ENCODE measurements at regions not wholly inside any gene's neighbourhood (a gene's known extent, or its start where the extent isn't known, plus 50 kb on each side); places are given as distances from the start of the nearest gene placed in this dataset.

- no peak for DNase-seq (ENCODE audit: low read depth)
- Histone ChIP-seq H3K36me3 (ENCODE audit: control insufficient read depth, insufficient read depth, low read length) (no peaks in the 10 kb centered on the region), H3K4me3 (ENCODE audit: low read depth, low read length) (no peak overlapping the region), H3K27me3 (ENCODE audit: control insufficient read depth, insufficient read depth, low read length) (no peaks in the 10 kb centered on the region)
- no peak for TF ChIP-seq CTCF (IDR thresholded peaks at IDR 0.05; ENCODE audit: insufficient read depth, low read length, poor library complexity, severe bottlenecking)
Measured at GRCh38 chr12:127885954-127886750, 380.8 kb upstream of the TMEM132C start.

DNA sequence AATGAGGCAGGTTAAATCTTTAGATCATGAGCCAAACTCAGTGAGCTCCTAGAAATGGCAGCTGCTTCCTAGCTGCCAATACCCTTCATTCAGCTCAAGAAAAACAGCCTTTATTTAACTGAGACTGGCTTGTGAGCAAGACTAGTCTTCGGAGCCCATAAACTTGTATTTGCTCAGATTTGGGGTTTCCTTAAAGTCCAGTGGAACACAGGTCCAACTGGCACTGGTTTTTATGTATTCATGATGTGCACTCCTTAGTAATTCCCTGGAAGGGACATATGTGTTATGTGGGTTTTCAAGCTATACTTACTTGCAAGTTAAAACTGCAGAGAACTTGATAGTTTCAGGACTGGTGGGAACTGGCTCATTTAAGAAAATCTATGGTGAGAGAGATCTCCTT lies 380.1 kb upstream of the TMEM132C start:
- no peak for DNase-seq (ENCODE audit: low read depth)
- H3K36me3 ChIP-seq (ENCODE audit: control insufficient read depth, insufficient read depth, low read length): no peaks in the 10 kb centered on the region
- no peak for TF ChIP-seq CTCF (IDR thresholded peaks at IDR 0.05; ENCODE audit: insufficient read depth, low read length, poor library complexity, severe bottlenecking)
- H3K4me3 ChIP-seq (ENCODE audit: low read depth, low read length): no peak overlapping the region
- H3K27me3 ChIP-seq (ENCODE audit: control insufficient read depth, insufficient read depth, low read length): no peaks in the 10 kb centered on the region

DNA sequence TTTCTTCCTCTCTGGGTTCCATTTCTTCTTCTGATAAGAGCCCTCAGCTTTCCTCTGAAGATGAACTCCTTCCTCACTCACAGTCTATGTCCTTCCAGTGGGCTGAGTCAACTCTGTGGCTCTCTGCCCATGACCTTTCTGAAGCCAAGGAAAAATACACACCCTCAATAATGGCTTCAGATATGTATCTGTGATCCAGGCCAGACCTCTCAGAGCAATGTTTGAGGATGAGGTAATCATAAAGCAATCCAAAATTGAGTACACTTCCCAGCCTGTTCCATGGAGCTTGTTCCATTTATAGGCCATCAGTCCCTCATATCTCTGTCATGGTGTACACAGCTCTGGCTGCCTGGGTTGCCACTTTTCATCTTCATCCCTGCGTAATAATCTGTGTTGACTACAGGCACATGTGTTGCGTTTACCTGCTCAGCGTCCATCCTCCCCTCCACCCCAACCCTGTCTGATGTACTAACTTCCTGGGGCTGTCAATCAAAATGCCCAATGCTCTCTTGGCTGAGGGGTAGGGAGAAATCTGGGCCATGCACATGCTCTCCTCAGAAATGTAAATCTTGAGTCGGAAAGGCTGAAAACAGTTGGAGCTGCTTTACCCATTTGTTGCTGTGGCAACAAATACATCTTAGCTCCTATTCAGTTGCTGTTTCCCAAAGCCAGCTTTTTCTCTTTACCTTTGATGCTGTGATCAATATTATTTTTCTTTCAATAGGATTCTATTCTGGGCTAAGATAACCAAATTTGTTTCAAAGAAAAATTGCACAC lies 377.8 kb upstream of the TMEM132C start:
- TF ChIP-seq CTCF (IDR thresholded peaks at IDR 0.05; ENCODE audit: insufficient read depth, low read length, poor library complexity, severe bottlenecking): no peak
- no peak overlapping the region for H3K4me3 ChIP-seq (ENCODE audit: low read depth, low read length)
- DNase-seq (ENCODE audit: low read depth): no peak
- no peaks in the 10 kb centered on the region for H3K36me3 ChIP-seq (ENCODE audit: control insufficient read depth, insufficient read depth, low read length)
- H3K27me3 ChIP-seq (ENCODE audit: control insufficient read depth, insufficient read depth, low read length): no peaks in the 10 kb centered on the region

DNA sequence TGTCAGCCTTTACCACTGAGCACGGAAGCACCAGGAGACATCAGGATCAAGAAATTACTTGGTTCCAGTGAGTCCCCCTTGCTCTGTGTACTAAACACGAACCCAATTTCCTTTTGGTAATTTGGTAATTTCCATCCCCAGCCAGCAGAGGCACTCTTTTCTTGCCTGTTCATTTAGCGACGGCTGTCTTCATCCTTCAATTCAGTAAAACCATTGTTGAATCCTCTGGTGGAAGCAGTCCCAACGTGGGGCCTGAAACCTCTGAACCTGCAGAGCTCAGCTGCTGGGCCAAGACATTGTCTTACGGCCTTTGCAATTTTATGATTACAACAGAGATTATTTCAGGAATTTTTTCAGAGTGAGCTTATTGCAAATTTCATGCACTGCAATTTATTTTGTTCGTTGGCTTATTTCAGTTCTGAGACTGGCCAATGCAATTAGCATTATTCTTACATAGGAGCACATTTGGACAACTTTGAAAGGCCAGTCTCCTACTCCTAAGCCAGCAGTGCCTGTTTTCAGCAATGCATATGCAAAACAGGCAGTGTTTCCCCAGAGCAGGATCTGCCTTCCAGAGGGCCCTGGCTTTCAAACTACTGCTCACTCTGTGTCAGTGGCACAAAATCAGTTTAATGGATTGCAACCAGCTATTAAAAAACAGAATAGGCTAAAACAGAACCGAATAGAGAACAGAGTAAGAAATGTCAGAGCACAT lies 372.9 kb upstream of the TMEM132C start:
- H3K36me3 ChIP-seq (ENCODE audit: control insufficient read depth, insufficient read depth, low read length): no peaks in the 10 kb centered on the region
- peak; percentile 47 for TF ChIP-seq CTCF (IDR thresholded peaks at IDR 0.05; ENCODE audit: insufficient read depth, low read length, poor library complexity, severe bottlenecking)
- no peak for DNase-seq (ENCODE audit: low read depth)
- no peak overlapping the region for H3K4me3 ChIP-seq (ENCODE audit: low read depth, low read length)
- H3K27me3 ChIP-seq (ENCODE audit: control insufficient read depth, insufficient read depth, low read length): no peaks in the 10 kb centered on the region

GRCh38 chr12:127896661-127897060 lies 370.3 kb upstream of the TMEM132C start:
- TF ChIP-seq CTCF (IDR thresholded peaks at IDR 0.05; ENCODE audit: insufficient read depth, low read length, poor library complexity, severe bottlenecking): no peak
- DNase-seq (ENCODE audit: low read depth): no peak
- no peaks in the 10 kb centered on the region for H3K36me3 ChIP-seq (ENCODE audit: control insufficient read depth, insufficient read depth, low read length)
- H3K4me3 ChIP-seq (ENCODE audit: low read depth, low read length): no peak overlapping the region
- H3K27me3 ChIP-seq (ENCODE audit: control insufficient read depth, insufficient read depth, low read length): no peaks in the 10 kb centered on the region
